GM21723 (cell line): ENCODE measurements at regions not wholly inside any gene's neighbourhood (a gene's known extent, or its start where the extent isn't known, plus 50 kb on each side); places are given as distances from the start of the nearest gene placed in this dataset.
"Not testable (repeated sequence)": the region's sequence is repeated elsewhere in the genome, so short reads cannot be mapped to it uniquely, and the experiment has no call there.

ENCODE experiments used
- ATAC-seq: cut with Tn5 transposase; IDR thresholded peaks from one replicate; pipeline ENCODE4 v1.9.1; 2021; ENCODE audit warnings: mild to moderate bottlenecking, moderate library complexity; ENCODE audit not compliant: unreplicated experiment

DNA sequence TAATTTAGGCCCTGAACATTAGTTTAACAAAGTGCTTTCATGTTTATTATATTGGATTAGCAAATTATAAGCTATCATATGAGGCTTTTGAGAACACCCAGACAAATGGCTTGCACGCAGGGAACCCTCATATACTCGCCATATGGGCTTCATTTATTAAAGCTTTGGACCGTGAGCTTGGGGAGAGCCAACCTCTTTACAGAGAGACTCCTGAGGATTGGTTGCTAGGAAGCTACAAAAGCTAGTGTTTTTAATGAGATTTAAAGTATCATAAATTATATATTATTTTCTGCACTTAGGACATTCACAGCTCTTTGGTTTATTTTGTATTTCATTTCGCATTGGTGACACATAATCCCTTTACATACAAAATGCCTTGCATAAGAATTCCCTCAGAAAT, 193.8 kb upstream of the TOX3 start:
- ATAC-seq, result no peak

GRCh38 chr16:52740333-52740732, 193.4 kb upstream of the TOX3 start:
- no peak for ATAC-seq

GRCh38 chr16:52738992-52739391, 192.0 kb upstream of the TOX3 start:
- not testable (repeated sequence) for ATAC-seq

- no peak for ATAC-seq
Measured at GRCh38 chr16:52731219-52731875, 184.4 kb upstream of the TOX3 start.

- no peak for ATAC-seq
Measured at GRCh38 chr16:52729731-52730130, 182.8 kb upstream of the TOX3 start.

- no peak for ATAC-seq
Measured at GRCh38 chr16:52727849-52728248, 180.9 kb upstream of the TOX3 start.

GRCh38 chr16:52727441-52727840, 180.5 kb upstream of the TOX3 start:
- ATAC-seq, result no peak

GRCh38 chr16:52725461-52725860, 178.5 kb upstream of the TOX3 start:
- ATAC-seq, result no peak

GRCh38 chr16:52725043-52725442, 178.1 kb upstream of the TOX3 start:
- ATAC-seq, result no peak

- no peak for ATAC-seq
Measured at GRCh38 chr16:52721331-52721730, 174.4 kb upstream of the TOX3 start.

DNA sequence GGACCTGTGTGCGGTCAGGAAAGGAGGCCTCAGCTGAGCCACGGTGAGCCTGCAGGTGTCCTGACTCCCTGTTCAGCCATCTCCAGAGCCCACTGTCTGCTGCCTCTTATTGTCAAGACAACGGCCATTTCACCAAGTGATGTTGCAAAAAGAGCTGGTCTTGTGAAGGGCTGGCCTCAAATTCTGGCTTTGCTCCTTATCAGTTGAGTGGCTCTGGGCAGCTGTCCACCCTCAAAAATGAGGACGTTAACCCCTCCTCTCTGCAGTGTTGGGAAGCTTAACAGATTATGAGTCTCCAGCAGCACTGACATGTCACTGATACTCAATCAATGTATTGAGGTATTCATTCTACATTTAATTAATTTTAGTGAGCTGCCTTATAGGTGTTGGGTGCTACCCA, 171.1 kb upstream of the TOX3 start:
- no peak for ATAC-seq

GRCh38 chr16:52713740-52714139, 166.8 kb upstream of the TOX3 start:
- no peak for ATAC-seq

- no peak for ATAC-seq
Measured at GRCh38 chr16:52709306-52709705, 162.4 kb upstream of the TOX3 start.

GRCh38 chr16:52708476-52708875, 161.5 kb upstream of the TOX3 start:
- no peak for ATAC-seq

DNA sequence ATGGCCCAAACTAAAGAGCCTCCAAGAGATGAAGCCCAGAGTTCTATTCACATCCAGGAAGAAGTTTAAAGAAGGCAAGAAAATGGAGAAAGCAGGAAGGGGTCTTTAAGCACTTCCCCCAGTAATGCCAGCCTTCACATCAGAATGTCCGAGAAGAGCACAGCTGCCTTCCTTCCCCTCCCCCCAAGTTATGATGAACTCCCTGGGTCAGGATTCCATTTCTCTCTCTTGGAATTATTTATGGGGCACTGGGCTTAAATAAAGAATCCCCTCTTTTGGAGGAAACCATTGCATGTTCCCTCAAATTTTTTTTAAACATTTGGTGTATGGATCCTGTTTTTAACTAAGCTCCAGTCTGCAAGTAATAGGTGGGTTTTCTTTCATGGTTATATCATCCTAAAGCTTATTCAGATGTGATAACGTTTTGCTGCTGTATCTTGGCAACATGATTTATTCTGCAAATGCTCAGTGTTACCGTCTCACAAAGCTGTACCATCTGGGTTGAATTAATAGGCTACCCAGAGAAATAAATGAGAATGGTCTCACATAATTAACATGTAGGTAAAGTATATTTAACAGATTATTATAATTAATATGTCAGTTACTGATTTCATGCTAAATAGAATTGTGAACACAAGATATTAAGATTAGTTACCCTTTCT, 160.9 kb upstream of the TOX3 start:
- ATAC-seq, result no peak

- ATAC-seq, result no peak
Measured at GRCh38 chr16:52705122-52705521, 158.2 kb upstream of the TOX3 start.

GRCh38 chr16:52697971-52698370, 151.0 kb upstream of the TOX3 start:
- ATAC-seq, result no peak

- ATAC-seq, result no peak
Measured at GRCh38 chr16:52696126-52696525, 149.2 kb upstream of the TOX3 start.

- ATAC-seq, result no peak
Measured at GRCh38 chr16:52690468-52690867, 143.5 kb upstream of the TOX3 start.

GRCh38 chr16:52680993-52681392, 134.1 kb upstream of the TOX3 start:
- no peak for ATAC-seq

- no peak for ATAC-seq
Measured at GRCh38 chr16:52677501-52677900, 130.6 kb upstream of the TOX3 start.

GRCh38 chr16:52676959-52677358, 130.0 kb upstream of the TOX3 start:
- ATAC-seq, result no peak

DNA sequence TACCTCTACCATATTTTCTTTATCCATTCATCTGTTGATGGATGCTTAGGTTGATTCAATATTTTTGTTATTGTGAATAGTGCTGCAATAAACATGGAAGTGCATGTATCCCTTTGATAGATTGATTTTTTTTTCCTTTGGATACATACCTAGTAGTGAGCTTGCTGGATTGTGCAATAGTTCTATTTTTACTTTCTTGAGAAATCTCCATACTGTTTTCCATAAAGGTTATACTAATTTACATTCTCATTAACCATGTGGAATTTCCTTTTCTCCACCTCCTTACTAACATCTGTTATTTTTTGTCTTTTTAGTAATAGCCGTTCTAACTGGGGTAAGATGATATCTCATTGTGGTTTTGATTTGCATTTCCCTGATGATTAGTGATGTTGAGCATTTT, 124.6 kb upstream of the TOX3 start:
- no peak for ATAC-seq
